ENCODE measurements at regions not wholly inside any gene's neighbourhood (a gene's known extent, or its start where the extent isn't known, plus 50 kb on each side); places are given as distances from the start of the nearest gene placed in this dataset.
"Not testable (repeated sequence)": the region's sequence is repeated elsewhere in the genome, so short reads cannot be mapped to it uniquely, and the experiment has no call there.

- DNase-seq (ENCODE audit: low read depth), result no peak
Measured at GRCh38 chr7:68180761-68181160, 1184.1 kb downstream of the TYW1 start.

- DNase-seq (ENCODE audit: low read depth), result no peak
Measured at GRCh38 chr7:68183176-68183575, 1186.5 kb downstream of the TYW1 start.

DNA sequence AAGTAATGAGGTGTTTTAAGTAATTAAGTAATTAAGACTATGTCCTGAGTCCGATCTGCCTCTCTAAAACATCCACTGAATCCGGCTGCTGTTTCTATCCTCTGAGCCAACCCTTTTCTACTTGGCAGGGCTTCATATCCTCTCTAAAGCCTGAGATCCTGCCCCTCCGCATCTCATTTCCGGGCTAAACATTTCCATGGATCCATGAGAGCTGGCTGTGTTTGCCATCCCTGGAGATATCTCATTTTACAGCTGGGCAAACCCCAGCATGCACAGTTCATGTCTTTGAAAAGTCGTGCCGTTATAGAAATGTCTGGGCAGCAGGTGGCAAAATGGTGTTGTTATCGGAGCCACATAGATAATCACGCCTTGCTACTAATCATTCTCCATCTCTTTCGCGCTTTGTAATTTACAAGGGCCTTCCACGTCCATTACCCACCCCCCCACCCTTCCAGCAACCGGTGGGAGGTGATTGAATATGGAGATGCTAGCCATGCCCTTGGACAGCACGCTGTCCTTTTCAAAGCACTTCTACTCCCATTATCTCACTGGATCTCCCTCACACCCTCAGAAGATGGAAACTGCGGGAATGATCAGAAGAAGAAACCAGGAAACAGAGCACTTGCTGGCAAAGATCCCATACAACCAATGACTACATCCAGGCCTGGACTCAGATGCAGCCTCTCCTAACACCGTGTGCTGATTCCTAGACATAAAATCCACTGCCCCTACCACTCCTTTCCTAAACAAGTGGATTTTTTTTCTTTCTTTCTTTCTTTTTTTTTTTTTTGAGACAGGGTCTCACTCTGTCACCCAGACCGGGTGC lies 1189.2 kb downstream of the TYW1 start:
- no peak for DNase-seq (ENCODE audit: low read depth)

DNA sequence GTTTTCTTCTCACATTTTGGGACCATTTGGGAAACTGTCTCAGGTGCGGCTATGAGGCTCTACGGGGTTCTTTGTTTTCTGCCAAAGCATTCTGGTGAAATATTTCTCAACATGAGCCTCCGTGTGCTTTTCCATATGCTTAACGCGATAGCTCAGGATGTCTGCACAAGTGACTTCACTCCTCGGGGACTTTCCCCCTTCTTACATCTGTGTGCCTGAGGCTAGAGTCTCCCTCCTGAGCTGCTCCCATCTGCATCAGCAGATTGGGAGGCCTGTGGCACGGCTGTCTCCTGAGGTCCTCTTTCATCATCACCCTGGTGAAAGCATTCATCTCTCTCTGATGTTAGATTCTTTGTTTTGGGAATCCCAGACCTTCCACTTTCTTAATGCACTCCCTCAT lies 1190.9 kb downstream of the TYW1 start:
- no peak for DNase-seq (ENCODE audit: low read depth)

GRCh38 chr7:68192941-68193340 lies 1196.3 kb downstream of the TYW1 start:
- no peak for DNase-seq (ENCODE audit: low read depth)

- not testable (repeated sequence) for DNase-seq (ENCODE audit: low read depth)
Measured at GRCh38 chr7:68195642-68196041, 1199.0 kb downstream of the TYW1 start.

DNA sequence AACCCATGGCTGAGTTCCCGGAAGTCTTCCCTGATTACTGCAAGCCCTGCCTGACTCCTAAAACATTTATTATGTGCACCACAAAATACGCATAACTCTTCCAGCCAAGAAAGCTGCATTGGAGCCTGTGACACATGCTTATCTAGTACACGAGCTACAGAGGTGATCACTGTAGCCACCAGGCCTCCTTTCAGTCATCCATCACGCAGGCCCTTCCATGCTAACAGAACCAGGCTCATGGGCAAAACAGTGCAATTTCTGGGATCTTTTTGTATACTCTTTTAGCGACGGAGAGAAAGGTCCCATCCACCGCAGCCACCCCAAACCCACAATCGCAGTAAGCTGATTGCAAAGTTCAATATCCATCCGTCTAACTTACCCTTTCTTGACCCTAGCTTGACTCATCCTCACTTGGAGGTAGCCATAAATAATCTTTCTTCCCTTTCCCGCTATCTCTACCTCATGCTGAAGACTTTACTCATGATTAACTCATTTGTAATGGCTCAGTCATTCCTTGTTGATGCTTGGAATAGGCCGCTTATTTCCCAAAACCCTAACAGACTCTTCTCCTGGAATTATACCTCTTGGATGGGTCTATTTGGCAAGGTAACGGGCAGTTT lies 1203.5 kb downstream of the TYW1 start:
- no peak for DNase-seq (ENCODE audit: low read depth)

- DNase-seq (ENCODE audit: low read depth), result no peak
Measured at GRCh38 chr7:68203251-68203650, 1206.6 kb downstream of the TYW1 start.

- no peak for DNase-seq (ENCODE audit: low read depth)
Measured at GRCh38 chr7:68205826-68206225, 1209.2 kb downstream of the TYW1 start.

DNA sequence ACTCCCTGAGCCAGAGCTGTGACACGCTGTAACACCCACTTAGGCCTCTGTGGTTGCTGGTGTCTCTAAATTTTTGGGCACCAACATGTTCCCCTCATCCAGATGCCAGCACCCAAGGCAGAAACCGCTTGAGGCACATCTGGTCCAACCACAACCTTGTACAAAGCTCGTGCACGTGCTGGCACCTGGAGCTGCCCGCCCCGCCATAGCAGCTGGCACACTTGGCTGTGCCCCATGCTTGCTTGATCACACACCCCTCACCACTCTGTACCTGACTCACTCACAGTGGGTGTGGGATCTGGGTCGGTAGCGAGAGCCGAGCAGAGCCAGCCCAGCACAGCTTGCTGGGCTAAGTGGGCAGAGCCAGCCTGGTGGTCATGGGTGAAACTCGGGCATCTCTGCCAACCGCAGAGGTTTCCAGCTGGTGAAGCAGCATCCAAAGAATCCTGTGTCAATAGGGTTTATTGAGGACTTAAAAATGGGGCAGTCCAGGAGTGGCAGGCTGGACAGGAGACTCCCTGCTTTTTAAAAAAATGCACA lies 1210.4 kb downstream of the TYW1 start:
- DNase-seq (ENCODE audit: low read depth), result no peak

DNA sequence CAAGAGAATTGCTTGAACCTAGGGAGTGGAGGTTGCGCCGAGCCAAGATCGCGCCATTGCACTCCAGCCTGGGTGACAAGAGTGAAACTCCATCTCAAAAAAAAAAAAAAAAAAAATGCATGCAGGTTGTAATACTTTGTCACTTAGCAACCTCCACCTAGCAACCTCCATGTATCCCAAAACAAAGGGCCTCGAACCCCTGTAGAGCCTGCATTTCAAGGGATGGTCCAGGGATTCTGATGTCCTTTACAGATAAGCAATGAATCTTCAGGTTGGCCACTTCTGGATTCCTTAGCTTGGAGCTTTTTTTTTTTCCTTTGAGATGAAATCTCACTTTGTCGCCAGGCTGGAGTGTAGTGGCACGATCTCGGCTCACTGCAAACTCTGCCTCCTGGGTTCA lies 1211.0 kb downstream of the TYW1 start:
- DNase-seq (ENCODE audit: low read depth), result no peak

DNA sequence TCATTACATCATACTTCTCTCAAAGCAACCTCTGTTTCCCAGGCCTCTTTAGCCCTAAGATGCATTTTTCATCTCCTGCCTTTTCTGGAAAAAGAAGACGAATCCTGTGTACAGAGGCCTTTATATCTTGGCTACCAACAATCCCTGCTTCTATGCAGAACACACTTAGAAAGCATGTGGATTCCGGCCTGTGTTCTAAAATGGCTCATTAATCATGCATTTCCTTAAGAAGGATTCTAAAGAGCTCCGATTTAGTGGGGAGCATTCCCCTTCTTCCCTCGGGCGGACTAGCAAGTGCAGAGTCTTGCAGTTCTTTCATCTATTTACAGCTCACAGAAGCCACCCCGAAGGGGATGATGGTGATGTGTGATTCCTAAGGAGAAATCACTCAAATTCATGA lies 1212.9 kb downstream of the TYW1 start:
- no peak for DNase-seq (ENCODE audit: low read depth)

DNA sequence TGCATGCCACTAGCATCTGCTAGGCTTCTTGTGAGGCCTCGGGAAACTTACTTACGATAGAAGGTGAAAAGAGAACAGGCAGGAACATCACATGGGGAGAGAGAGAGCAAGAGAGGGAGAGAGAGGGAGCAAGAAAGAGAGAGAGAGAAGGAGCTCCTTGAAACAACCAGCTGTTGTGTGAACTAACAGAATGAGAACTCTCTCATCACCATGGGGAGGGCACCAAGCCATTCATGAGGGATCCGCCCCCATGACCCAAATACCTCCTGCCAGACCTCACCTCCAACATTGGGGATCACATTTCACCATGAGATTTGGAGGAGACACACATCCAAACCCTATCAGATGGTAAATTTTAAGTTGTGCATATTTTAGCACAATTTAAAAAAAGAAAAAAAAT lies 1217.2 kb downstream of the TYW1 start:
- no peak for DNase-seq (ENCODE audit: low read depth)

DNA sequence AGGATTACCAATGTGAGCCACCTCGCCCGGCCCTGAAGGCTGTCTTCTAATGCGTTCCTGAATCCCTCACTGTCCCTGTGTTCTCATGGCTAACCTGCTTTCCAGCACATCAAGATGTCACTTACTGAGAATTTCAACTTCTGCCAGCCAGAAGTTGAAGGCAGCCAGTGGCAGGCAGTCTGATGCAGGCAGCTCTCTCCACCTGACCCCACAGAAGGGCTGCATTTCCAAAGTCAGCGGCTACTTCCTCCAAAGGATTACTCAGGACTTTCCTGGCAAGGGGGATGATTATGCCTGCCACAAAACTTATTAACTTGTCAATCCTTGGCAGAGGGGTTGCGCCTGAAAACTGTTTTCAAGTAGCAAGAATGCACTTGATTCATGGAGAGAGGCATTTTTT lies 1219.4 kb downstream of the TYW1 start:
- no peak for DNase-seq (ENCODE audit: low read depth)

DNA sequence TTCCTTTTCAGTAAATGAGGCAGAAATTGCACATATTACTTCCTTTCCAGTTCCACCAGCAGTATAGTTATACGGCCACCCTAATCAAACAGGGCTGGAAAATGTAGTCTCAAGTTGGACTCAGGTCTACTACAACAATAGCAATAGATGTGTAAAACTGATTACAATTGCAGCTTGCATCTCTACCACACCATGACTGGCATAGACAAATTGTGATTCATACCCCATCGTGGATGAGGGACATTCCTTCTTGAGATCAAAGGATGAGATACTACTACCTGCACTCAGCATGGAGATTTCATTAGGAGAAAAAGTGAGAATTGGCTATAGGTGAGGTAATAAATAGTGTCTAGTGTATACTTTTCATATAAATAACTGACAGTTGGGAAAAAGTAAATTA lies 1220.8 kb downstream of the TYW1 start:
- DNase-seq (ENCODE audit: low read depth), result no peak

- DNase-seq (ENCODE audit: low read depth), result no peak
Measured at GRCh38 chr7:68218461-68218860, 1221.8 kb downstream of the TYW1 start.

DNA sequence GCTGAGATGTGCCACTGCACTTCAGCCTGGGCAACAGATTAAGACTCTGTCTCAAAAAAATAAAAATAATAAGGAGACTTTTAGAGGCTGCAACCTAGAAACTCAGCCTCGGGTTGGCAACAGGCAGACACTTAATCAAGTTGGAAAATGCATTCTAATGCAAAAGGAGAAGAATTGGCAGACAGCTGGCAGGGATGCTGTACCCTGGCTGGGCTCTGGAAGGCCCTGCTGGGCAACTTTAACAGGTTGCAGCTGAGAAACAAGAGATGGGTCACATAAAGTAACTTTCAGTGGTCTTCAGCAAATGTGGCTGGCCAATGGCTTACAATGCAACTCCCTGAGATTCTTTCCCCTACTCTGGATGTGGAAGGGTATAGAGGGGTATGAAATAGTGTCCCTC lies 1225.7 kb downstream of the TYW1 start:
- DNase-seq (ENCODE audit: low read depth), result no peak

DNA sequence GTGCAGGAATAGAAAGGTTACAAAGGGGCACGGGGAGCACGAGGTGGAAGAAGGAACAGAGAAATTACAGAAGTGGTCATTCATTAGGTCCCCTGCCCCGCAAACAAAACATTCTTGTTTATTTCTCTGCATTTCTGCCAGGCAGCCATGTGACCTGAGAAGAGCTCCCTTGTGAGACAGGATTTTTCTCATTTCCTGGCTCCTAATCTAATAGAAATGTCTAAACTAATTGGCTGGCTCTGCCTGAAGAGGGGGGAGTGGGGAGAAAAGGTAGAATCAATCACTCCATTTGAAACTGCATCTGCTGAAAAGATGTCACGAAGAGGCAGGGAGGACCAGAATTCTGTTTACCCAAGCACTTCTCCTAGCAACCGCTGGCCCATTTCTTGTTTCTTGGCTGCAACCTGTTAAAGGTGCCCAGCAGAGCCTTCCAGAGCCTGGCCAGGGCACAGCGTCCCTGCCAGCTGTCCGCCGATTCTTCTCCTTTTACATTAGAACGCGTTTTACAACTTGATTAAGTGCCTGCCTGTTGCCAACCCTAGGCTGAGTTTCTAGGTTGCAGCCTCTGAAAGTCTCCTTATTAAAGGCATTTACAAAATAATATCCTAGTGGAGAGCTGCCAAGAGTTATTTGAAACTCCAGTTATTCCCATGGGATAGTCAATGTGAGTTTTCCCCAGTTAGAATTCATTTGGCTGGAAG lies 1227.6 kb downstream of the TYW1 start:
- no peak for DNase-seq (ENCODE audit: low read depth)

- DNase-seq (ENCODE audit: low read depth), result not testable (repeated sequence)
Measured at GRCh38 chr7:68231011-68231410, 1234.4 kb downstream of the TYW1 start.

DNA sequence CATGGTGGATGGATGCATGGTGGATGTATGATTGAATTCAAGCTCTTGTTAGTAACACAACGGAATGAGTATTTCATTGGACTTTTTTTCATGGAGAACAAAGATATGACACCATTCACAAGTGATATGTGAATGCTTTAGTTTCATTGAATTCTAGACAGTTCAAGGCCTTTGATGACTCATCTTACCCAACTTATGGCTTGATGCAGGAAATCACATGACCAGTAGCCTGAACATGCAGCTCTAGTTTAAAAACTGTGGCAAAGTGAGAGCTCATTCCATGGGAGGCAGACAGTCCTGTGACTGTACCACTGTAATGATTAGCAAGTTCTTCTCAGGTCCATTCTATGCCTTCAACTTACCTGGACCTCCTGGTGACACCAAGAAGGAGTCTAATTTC lies 1239.3 kb downstream of the TYW1 start:
- DNase-seq (ENCODE audit: low read depth), result no peak

DNA sequence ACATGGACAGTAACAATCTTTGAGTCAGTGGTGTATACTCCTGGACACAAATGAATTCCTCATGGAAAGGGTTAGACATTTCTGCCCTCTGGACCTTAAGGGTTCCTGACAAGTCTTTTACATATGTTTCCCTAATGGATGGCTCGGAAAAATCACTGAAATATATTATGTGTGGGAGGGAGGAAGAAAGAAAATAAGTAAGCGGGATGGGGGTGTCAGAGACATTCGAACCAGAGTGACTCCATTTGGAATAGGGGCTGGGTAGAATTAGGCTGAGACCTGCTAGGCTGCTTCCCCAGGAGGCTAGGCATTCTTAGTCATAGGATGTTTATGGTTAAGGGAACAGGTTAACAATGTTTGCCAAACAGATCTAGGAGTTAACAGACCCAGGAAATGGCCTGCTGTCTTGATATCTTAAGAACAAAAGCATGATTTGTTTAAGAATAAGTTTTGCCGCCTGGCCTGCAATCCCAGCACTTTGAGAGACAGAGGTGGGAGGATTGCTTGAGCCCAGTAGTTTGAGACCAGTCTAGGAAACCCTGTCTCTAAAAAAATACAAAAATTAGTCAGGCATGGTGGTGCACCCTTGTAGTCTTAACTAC lies 1241.7 kb downstream of the TYW1 start:
- no peak for DNase-seq (ENCODE audit: low read depth)

DNA sequence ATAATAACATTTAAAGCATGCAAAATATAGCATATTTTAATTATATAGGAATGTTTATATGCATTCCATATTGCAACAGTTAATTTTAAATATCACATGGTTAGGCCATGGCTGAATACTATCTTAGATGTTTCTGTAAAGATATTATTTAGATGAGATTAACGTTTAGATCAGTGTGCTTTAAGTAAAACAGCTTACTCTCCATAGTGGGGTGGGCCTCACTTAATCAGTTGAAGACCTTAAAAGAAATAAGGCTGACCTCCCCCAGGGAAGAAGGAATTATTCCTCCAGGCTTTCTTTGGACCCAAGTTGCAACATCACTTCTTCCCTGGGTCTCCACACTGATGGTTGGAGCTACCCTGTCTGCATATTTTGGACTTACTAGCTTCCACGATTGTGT lies 1246.5 kb downstream of the TYW1 start:
- no peak for DNase-seq (ENCODE audit: low read depth)

- DNase-seq (ENCODE audit: low read depth), result no peak
Measured at GRCh38 chr7:68244389-68244788, 1247.8 kb downstream of the TYW1 start.

Measured in stimulated activated CD8-positive, alpha-beta memory T cell treated with anti-CD3 and anti-CD28 coated beads, Interleukin-15, amount 100 ng/mL, for 1 hour (primary cell).